SK-N-SH (cell line): ENCODE measurements at regions not wholly inside any gene's neighbourhood (a gene's known extent, or its start where the extent isn't known, plus 50 kb on each side); places are given as distances from the start of the nearest gene placed in this dataset.

ENCODE experiments used
- CTCF ChIA-PET: fragments of 300-600, 350-600 bp; formaldehyde crosslinking; extraction: SDS; loops from one replicate; lab custom pipeline; 2021; lab: Yijun Ruan, JAX
- POLR2A ChIA-PET: fragments of 350-600 bp; sonication (Branson Sonifier 250); formaldehyde crosslinking; extraction: SDS; loops from one replicate; lab custom pipeline; 2020; ENCODE audit warnings: antibody characterized with exemption, inconsistent platforms; lab: Yijun Ruan, JAX
- DNase-seq: peaks from one replicate; pipeline ENCODE4 v3.0.0; 2012
- H2AFZ ChIP-seq: fragments of 200-600 bp; sonication (generic); 2 replicates; pipeline ENCODE4 v1.8.1; 2016; ENCODE audit warnings: antibody characterized with exemption, mild to moderate bottlenecking, low read depth
- H3F3A ChIP-seq: fragments of 200-600 bp; sonication (generic); replicated peaks from 2 replicates; pipeline ENCODE3; 2016; ENCODE audit warnings: antibody characterized with exemption, mild to moderate bottlenecking; ENCODE audit not compliant: insufficient read depth
- H3K27ac ChIP-seq, 2 experiments: fragments of 200-500 bp in 1 of 2; fragments of 200-600 bp in 1 of 2; sonication (Bioruptor generic) in 1 of 2; sonication (generic), shearing (Covaris generic) in 1 of 2; 2 replicates each; pipeline versions ENCODE4 v1.5.1 to v1.6.1; 2014 to 2016; ENCODE audit warnings: low read depth in 2 of 2, inconsistent platforms in 1 of 2, low read length in 1 of 2, mild to moderate bottlenecking in 1 of 2, mixed read lengths in 1 of 2
- H3K27me3 ChIP-seq: fragments of 200-600 bp; sonication (generic), shearing (Covaris generic); 2 replicates; pipeline ENCODE4 v1.6.1; 2016; ENCODE audit warnings: mixed run types; ENCODE audit not compliant: insufficient read depth
- H3K36me3 ChIP-seq, 2 experiments: fragments of 200-500 bp in 1 of 2; fragments of 200-600 bp in 1 of 2; sonication (Bioruptor generic) in 1 of 2; sonication (generic) in 1 of 2; replicated peaks in 1 of 2; 2 replicates each; pipeline versions ENCODE3 to v1.5.1; 2014 to 2016; ENCODE audit warnings: low read length in 1 of 2, mild to moderate bottlenecking in 1 of 2; ENCODE audit not compliant: insufficient read depth in 2 of 2, control insufficient read depth in 1 of 2
- H3K4me1 ChIP-seq, 2 experiments: fragments of 200-500 bp in 1 of 2; fragments of 200-600 bp in 1 of 2; sonication (Bioruptor generic) in 1 of 2; sonication (generic), shearing (Covaris generic) in 1 of 2; 2 replicates each; pipeline versions ENCODE4 v1.5.1 to v1.6.1; 2014 to 2016; ENCODE audit warnings: low read depth in 1 of 2, low read length in 1 of 2, mixed run types in 1 of 2; ENCODE audit not compliant: insufficient read depth in 2 of 2, control insufficient read depth in 1 of 2
- H3K4me2 ChIP-seq: fragments of 200-600 bp; sonication (generic), shearing (Covaris generic); 2 replicates; pipeline ENCODE4 v1.6.1; 2017; ENCODE audit warnings: mixed run types
- H3K4me3 ChIP-seq, 2 experiments: fragments of 200-500 bp in 1 of 2; fragments of 200-600 bp in 1 of 2; sonication (Bioruptor generic) in 1 of 2; sonication (generic), shearing (Covaris generic) in 1 of 2; 2 replicates each; pipeline versions ENCODE4 v1.5.1 to v1.8.1; 2014 to 2016; ENCODE audit warnings: low read depth in 2 of 2, inconsistent platforms in 1 of 2, low read length in 1 of 2, mild to moderate bottlenecking in 1 of 2, mixed read lengths in 1 of 2, moderate library complexity in 1 of 2
- H3K79me2 ChIP-seq: fragments of 200-600 bp; sonication (generic); 2 replicates; pipeline ENCODE4 v1.8.1; 2017; ENCODE audit warnings: mild to moderate bottlenecking; ENCODE audit not compliant: insufficient read depth
- H3K9ac ChIP-seq: fragments of 200-600 bp; sonication (generic); 2 replicates; pipeline ENCODE4 v1.6.1; 2017; ENCODE audit warnings: mixed run types
- H3K9me2 ChIP-seq: fragments of 200-600 bp; sonication (generic); 2 replicates; pipeline ENCODE4 v1.6.1; 2017; ENCODE audit warnings: mixed run types
- H3K9me3 ChIP-seq: fragments of 200-600 bp; sonication (generic); 2 replicates; pipeline ENCODE4 v1.6.1; 2017; ENCODE audit warnings: mixed run types, mild to moderate bottlenecking, moderate library complexity
- H4K20me1 ChIP-seq: fragments of 200-600 bp; sonication (generic); 2 replicates; pipeline ENCODE4 v1.6.1; 2017; ENCODE audit warnings: mild to moderate bottlenecking, mixed run types; ENCODE audit not compliant: insufficient read depth
- EP300 ChIP-seq, 2 experiments: IDR thresholded peaks; 2 replicates each; pipeline versions ENCODE4 v1.4.0 to v1.6.1; 2012; ENCODE audit warnings: borderline replicate concordance in 1 of 2, low read depth in 1 of 2, low read length in 1 of 2
- EZH2phosphoT487 ChIP-seq: fragments of 200-600 bp; sonication (generic); IDR thresholded peaks from 2 replicates; pipeline ENCODE4 v1.6.1; 2017; ENCODE audit warnings: low read depth, mixed run types, mild to moderate bottlenecking, antibody characterized with exemption, moderate library complexity, borderline replicate concordance
- FOSL2 ChIP-seq: IDR thresholded peaks from 2 replicates; pipeline ENCODE4 v1.4.0; 2012; ENCODE audit warnings: low read depth, mild to moderate bottlenecking, moderate library complexity, borderline replicate concordance
- FOXJ3 ChIP-seq: sonication (generic); formaldehyde crosslinking; IDR thresholded peaks from 2 replicates; pipeline ENCODE4 v1.5.1; 2020; ENCODE audit warnings: mild to moderate bottlenecking, missing genetic modification reagents
- FOXM1 ChIP-seq: IDR thresholded peaks from 2 replicates; pipeline ENCODE4 v1.4.0; 2012; ENCODE audit warnings: low read depth, mild to moderate bottlenecking
- GABPA ChIP-seq: IDR thresholded peaks from 2 replicates; pipeline ENCODE4 v1.4.0; 2012; ENCODE audit warnings: low read depth, mild to moderate bottlenecking
- JUND ChIP-seq: IDR thresholded peaks from 2 replicates; pipeline ENCODE4 v1.4.0; 2012
- MEF2A ChIP-seq: IDR thresholded peaks from 2 replicates; pipeline ENCODE4 v1.4.0; 2012; ENCODE audit warnings: low read depth, borderline replicate concordance
- MXI1 ChIP-seq: IDR thresholded peaks from 2 replicates; pipeline ENCODE4 v1.6.1; 2012; ENCODE audit warnings: mild to moderate bottlenecking, low read depth, low read length, improper control_type of control experiment
- POLR2AphosphoS5 ChIP-seq: IDR thresholded peaks from 2 replicates; pipeline ENCODE4 v1.6.1; 2012; ENCODE audit warnings: low read depth, low read length
- RAD21 ChIP-seq: IDR thresholded peaks from 2 replicates; pipeline ENCODE4 v1.6.1; 2012; ENCODE audit warnings: mild to moderate bottlenecking, low read length
- RCOR1 ChIP-seq: fragments of 150-350 bp; IDR thresholded peaks from 2 replicates; pipeline ENCODE4 v1.6.1; 2017; ENCODE audit warnings: antibody characterized with exemption, low read length
- REST ChIP-seq: IDR thresholded peaks from 2 replicates; pipeline ENCODE4 v1.6.1; 2012; ENCODE audit warnings: mild to moderate bottlenecking, low read depth, low read length, moderate library complexity
- RFX5 ChIP-seq: IDR thresholded peaks from 2 replicates; pipeline ENCODE4 v1.6.1; 2012; ENCODE audit warnings: mild to moderate bottlenecking, improper control_type of control experiment, low read length
- RXRA ChIP-seq: IDR thresholded peaks from 2 replicates; pipeline ENCODE4 v1.4.0; 2012; ENCODE audit warnings: low read depth, mild to moderate bottlenecking, borderline replicate concordance
- SMC3 ChIP-seq: IDR thresholded peaks from 2 replicates; pipeline ENCODE4 v1.6.1; 2012; ENCODE audit warnings: low read depth, low read length, improper control_type of control experiment
- TAF1 ChIP-seq: IDR thresholded peaks from 2 replicates; pipeline ENCODE4 v1.6.1; 2012; ENCODE audit warnings: low read depth, mild to moderate bottlenecking, low read length, moderate library complexity, borderline replicate concordance
- TCF12 ChIP-seq: IDR thresholded peaks from 2 replicates; pipeline ENCODE4 v1.4.0; 2012
- TEAD4 ChIP-seq: IDR thresholded peaks from 2 replicates; pipeline ENCODE4 v1.4.0; 2012; ENCODE audit warnings: mild to moderate bottlenecking, borderline replicate concordance; ENCODE audit not compliant: insufficient read depth
- USF1 ChIP-seq: IDR thresholded peaks from 2 replicates; pipeline ENCODE4 v1.4.0; 2012; ENCODE audit warnings: low read depth, borderline replicate concordance
- WGBS: methylation state at CpG from one replicate; pipeline ENCODE4 v1.1.6; 2017; ENCODE audit warnings: low lambda C conversion rate; 5-methylcytosine and 5-hydroxymethylcytosine counted together
- TF ChIP-seq, protein P1 (sequence below): IDR thresholded peaks from 2 replicates; pipeline ENCODE4 v1.4.0; 2012; ENCODE audit warnings: low read depth
- TF ChIP-seq, protein P2 (sequence below): fragments of 150-350 bp; IDR thresholded peaks from 2 replicates; pipeline ENCODE4 v1.6.1; 2016; ENCODE audit warnings: mild to moderate bottlenecking, low read depth, low read length
- TF ChIP-seq, protein P3 (sequence below): fragments of 150-350 bp; IDR thresholded peaks from 2 replicates; pipeline ENCODE4 v1.6.1; 2017; ENCODE audit warnings: antibody characterized with exemption, low read length, low read depth, borderline replicate concordance

DNA sequence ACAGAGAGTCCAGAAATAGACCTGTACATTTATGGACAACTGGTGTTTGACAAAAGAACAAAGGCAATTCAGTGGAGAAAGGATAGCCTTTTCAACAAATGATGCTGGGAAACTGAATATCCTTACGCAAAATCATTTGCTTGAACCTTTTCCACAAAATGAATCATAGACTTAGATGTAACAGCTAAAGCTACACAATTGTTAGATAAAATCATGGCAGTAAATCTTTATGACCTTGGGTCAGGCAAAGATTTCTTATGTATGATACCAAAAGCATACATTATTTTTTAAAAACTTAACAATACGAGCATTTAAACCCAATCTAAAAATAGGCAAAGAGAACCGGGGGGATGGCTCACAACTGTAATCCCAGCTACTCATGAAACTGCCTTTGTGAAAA, 73.5 kb upstream of the DST start (continued):
- TF ChIP-seq, protein P1, sequence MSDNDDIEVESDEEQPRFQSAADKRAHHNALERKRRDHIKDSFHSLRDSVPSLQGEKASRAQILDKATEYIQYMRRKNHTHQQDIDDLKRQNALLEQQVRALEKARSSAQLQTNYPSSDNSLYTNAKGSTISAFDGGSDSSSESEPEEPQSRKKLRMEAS, result no peak
- TF ChIP-seq RAD21, result no peak
- TF ChIP-seq FOXJ3 (CRISPR knock-in tag), result no peak
- no peak for TF ChIP-seq GABPA
- TF ChIP-seq MEF2A, result peak; percentile 65; the same call in 1 of the 2 replicates
- peak; percentile 87 for TF ChIP-seq RXRA
- TF ChIP-seq MXI1, result no peak
- peak; percentile 78 for TF ChIP-seq JUND
- peak; percentile 81 for TF ChIP-seq TCF12
- no peak for TF ChIP-seq SMC3

GRCh38 chr6:56715741-56716140, 73.1 kb upstream of the DST start:
- Histone ChIP-seq H2AFZ (no peak overlapping the region), H4K20me1 (no peaks in the 10 kb centered on the region; the same call in 1 of the 2 replicates), H3K36me3 (peaks cover 3 to 11% of the 10 kb centered on the region in 2 experiments), H3F3A (peaks cover 56% of the 10 kb centered on the region), H3K27ac (peak overlapping the region; percentile 79 to 91), H3K4me1 (peaks cover 16 to 33% of the 10 kb centered on the region in 2 experiments), H3K9ac (peak overlapping the region; percentile 35; the same call in 1 of the 2 replicates), H3K9me2 (no peaks in the 10 kb centered on the region), H3K27me3 (no peaks in the 10 kb centered on the region), H3K4me2 (peak overlapping the region; percentile 68), H3K9me3 (no peaks in the 10 kb centered on the region), H3K79me2 (peaks cover 95% of the 10 kb centered on the region), H3K4me3 (peak overlapping the region in 1 of 2 experiments; percentile 1; a peak in 1 of 4 replicates)
- 82% methylated on average over 3 of the region's 3 CpGs for WGBS
- ChIA-PET CTCF (interaction anchor here (1.1 to 9.3 kb wide), 4 partner anchors 9 to 137 kb away, joined by 3 to 120 read pairs (median 4); no protein-coding TSS in a partner anchor), POLR2A (no interaction called here)
- DNase-seq, result no peak
- TF ChIP-seq RFX5 (no peak), EP300 (IDR thresholded peaks at IDR 0.05; ENCODE audit: borderline replicate concordance in 1 of 2, low read depth in 1 of 2, low read length in 1 of 2) (no peak), GABPA (no peak), RXRA (no peak), TAF1 (no peak), FOXM1 (no peak), MXI1 (no peak), FOXJ3 (CRISPR knock-in tag) (no peak), RCOR1 (no peak), FOSL2 (no peak), POLR2AphosphoS5 (no peak), SMC3 (no peak), TEAD4 (no peak), EZH2phosphoT487 (no peak), TCF12 (no peak), USF1 (no peak), REST (no peak)
- TF ChIP-seq, protein P2, sequence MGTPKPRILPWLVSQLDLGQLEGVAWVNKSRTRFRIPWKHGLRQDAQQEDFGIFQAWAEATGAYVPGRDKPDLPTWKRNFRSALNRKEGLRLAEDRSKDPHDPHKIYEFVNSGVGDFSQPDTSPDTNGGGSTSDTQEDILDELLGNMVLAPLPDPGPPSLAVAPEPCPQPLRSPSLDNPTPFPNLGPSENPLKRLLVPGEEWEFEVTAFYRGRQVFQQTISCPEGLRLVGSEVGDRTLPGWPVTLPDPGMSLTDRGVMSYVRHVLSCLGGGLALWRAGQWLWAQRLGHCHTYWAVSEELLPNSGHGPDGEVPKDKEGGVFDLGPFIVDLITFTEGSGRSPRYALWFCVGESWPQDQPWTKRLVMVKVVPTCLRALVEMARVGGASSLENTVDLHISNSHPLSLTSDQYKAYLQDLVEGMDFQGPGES, result no peak
- TF ChIP-seq, protein P3, sequence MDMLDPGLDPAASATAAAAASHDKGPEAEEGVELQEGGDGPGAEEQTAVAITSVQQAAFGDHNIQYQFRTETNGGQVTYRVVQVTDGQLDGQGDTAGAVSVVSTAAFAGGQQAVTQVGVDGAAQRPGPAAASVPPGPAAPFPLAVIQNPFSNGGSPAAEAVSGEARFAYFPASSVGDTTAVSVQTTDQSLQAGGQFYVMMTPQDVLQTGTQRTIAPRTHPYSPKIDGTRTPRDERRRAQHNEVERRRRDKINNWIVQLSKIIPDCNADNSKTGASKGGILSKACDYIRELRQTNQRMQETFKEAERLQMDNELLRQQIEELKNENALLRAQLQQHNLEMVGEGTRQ, result no peak
